ENCODE measurements at regions not wholly inside any gene's neighbourhood (a gene's known extent, or its start where the extent isn't known, plus 50 kb on each side); places are given as distances from the start of the nearest gene placed in this dataset.
"Not testable (repeated sequence)": the region's sequence is repeated elsewhere in the genome, so short reads cannot be mapped to it uniquely, and the experiment has no call there.

GRCh38 chr3:165513715-165514701 is 317.8 kb upstream of the SLITRK3 start:
- no peak for DNase-seq

- DNase-seq: no peak
Measured at GRCh38 chr3:165507576-165507975, 311.4 kb upstream of the SLITRK3 start.

GRCh38 chr3:165507060-165507459 is 310.9 kb upstream of the SLITRK3 start:
- DNase-seq: no peak

- no peak for DNase-seq
Measured at GRCh38 chr3:165505657-165506056, 309.5 kb upstream of the SLITRK3 start.

GRCh38 chr3:165504554-165504953 is 308.4 kb upstream of the SLITRK3 start:
- DNase-seq: no peak

- DNase-seq: no peak
Measured at GRCh38 chr3:165503825-165504224, 307.6 kb upstream of the SLITRK3 start.

GRCh38 chr3:165503346-165503745 is 307.2 kb upstream of the SLITRK3 start:
- no peak for DNase-seq

- DNase-seq: no peak
Measured at GRCh38 chr3:165502707-165503106, 306.5 kb upstream of the SLITRK3 start.

- not testable (repeated sequence) for DNase-seq
Measured at GRCh38 chr3:165498742-165499141, 302.6 kb upstream of the SLITRK3 start.

- no peak for DNase-seq
Measured at GRCh38 chr3:165491487-165491886, 295.3 kb upstream of the SLITRK3 start.

GRCh38 chr3:165476399-165477060 is 280.3 kb upstream of the SLITRK3 start:
- DNase-seq: no peak

GRCh38 chr3:165466856-165467255 is 270.7 kb upstream of the SLITRK3 start:
- no peak for DNase-seq

GRCh38 chr3:165464736-165465135 is 268.6 kb upstream of the SLITRK3 start:
- no peak for DNase-seq

- no peak for DNase-seq
Measured at GRCh38 chr3:165463531-165463930, 267.3 kb upstream of the SLITRK3 start.

GRCh38 chr3:165462636-165463334 is 266.6 kb upstream of the SLITRK3 start:
- DNase-seq: no peak

- DNase-seq: no peak
Measured at GRCh38 chr3:165459924-165460835, 264.0 kb upstream of the SLITRK3 start.

- DNase-seq: no peak
Measured at GRCh38 chr3:165459111-165459510, 262.9 kb upstream of the SLITRK3 start.

GRCh38 chr3:165457096-165457495 is 260.9 kb upstream of the SLITRK3 start:
- no peak for DNase-seq

- no peak for DNase-seq
Measured at GRCh38 chr3:165455793-165456192, 259.6 kb upstream of the SLITRK3 start.

GRCh38 chr3:165455360-165455759 is 259.2 kb upstream of the SLITRK3 start:
- DNase-seq: no peak

- DNase-seq: no peak
Measured at GRCh38 chr3:165451371-165452070, 255.3 kb upstream of the SLITRK3 start.

- DNase-seq: no peak
Measured at GRCh38 chr3:165446555-165446954, 250.4 kb upstream of the SLITRK3 start.
